A549 (cell line): ENCODE measurements at regions not wholly inside any gene's neighbourhood (a gene's known extent, or its start where the extent isn't known, plus 50 kb on each side); places are given as distances from the start of the nearest gene placed in this dataset.

Experiments
- ATAC-seq, 2 experiments: fragments of 200-7000 bp in 1 of 2; fragments of >200 bp in 1 of 2; cut with Nextera tagmentation in 1 of 2; cut with Tn5 transposase in 1 of 2; 3 replicates each; pipeline versions ENCODE4 v1.8.0 to v1.9.1; 2018 to 2020; ENCODE audit warnings: mild to moderate bottlenecking in 1 of 2, moderate library complexity in 1 of 2
- CTCF ChIA-PET: fragments of 300-600 bp; sonication (Branson Sonifier 250); formaldehyde crosslinking; extraction: SDS; loops from one replicate; lab custom pipeline; 2021; ENCODE audit warnings: antibody characterized with exemption, inconsistent platforms; lab: Yijun Ruan, JAX
- POLR2A ChIA-PET: fragments of 350-600 bp; formaldehyde crosslinking; extraction: SDS; loops from one replicate; lab custom pipeline; 2021; ENCODE audit warnings: antibody characterized with exemption, inconsistent platforms; lab: Yijun Ruan, JAX
- DNase-seq, 2 experiments: peaks; one replicate each; pipeline versions ENCODE4 v3.0.0 to v3.0.0-alpha.2; 2011 to 2016; ENCODE audit warnings: low read depth in 1 of 2, low spot score in 1 of 2
- FAIRE-seq: peaks from 2 replicates; lab custom pipeline; 2011; peaks lifted over from hg19 to GRCh38; lab: Jason Lieb, UNC
- H3K27ac ChIP-seq, 2 experiments: fragments of >200 bp; sonication (Bioruptor Twin); formaldehyde crosslinking; 3 replicates each; pipeline ENCODE4 v1.5.1; 2016 to 2017
- H3K4me1 ChIP-seq: fragments of >200 bp; sonication (Bioruptor Twin); formaldehyde crosslinking; 3 replicates; pipeline ENCODE4 v1.6.1; 2016
- H3K4me2 ChIP-seq: fragments of >200 bp; sonication (Bioruptor Twin); formaldehyde crosslinking; 3 replicates; pipeline ENCODE4 v1.6.1; 2016
- H3K4me3 ChIP-seq: fragments of >200 bp; sonication (Bioruptor Twin); formaldehyde crosslinking; 3 replicates; pipeline ENCODE4 v1.5.1; 2016
- H3K9me3 ChIP-seq: fragments of >200 bp; sonication (Bioruptor Twin); formaldehyde crosslinking; 3 replicates; pipeline ENCODE4 v1.6.1; 2016
- ATOH8 ChIP-seq: fragments of 250-450 bp; sonication (Bioruptor Pico); IDR thresholded peaks from 2 replicates; pipeline ENCODE4 v1.5.0; 2020; ENCODE audit warnings: low read depth, mild to moderate bottlenecking, moderate library complexity
- BHLHE40 ChIP-seq: IDR thresholded peaks from 2 replicates; pipeline ENCODE4 v1.6.1; 2012; ENCODE audit warnings: low read depth, low read length, inconsistent platforms
- CBX8 ChIP-seq: fragments of 200-600 bp; sonication (generic); IDR thresholded peaks from 2 replicates; pipeline ENCODE4 v1.6.1; 2016
- CEBPB ChIP-seq, 2 experiments: fragments of >200 bp in 1 of 2; sonication (Bioruptor Twin) in 1 of 2; formaldehyde crosslinking in 1 of 2; IDR thresholded peaks; 2 replicates each; pipeline ENCODE4 v1.6.1; 2012 to 2016
- CHD4 ChIP-seq: fragments of 200-600 bp; sonication (generic); IDR thresholded peaks from 2 replicates; pipeline ENCODE4 v1.6.1; 2016; ENCODE audit warnings: antibody characterized with exemption, mild to moderate bottlenecking, borderline replicate concordance
- EHMT2 ChIP-seq: fragments of 200-600 bp; sonication (generic); IDR thresholded peaks from 2 replicates; pipeline ENCODE4 v1.6.1; 2016; ENCODE audit warnings: antibody characterized with exemption, low read depth, mild to moderate bottlenecking, moderate library complexity
- ELK1 ChIP-seq: fragments of 150-350 bp; IDR thresholded peaks from 2 replicates; pipeline ENCODE4 v1.6.1; 2014; ENCODE audit warnings: low read depth, mild to moderate bottlenecking, low read length
- EP300 ChIP-seq, 2 experiments: fragments of >200 bp; sonication (Bioruptor Twin); formaldehyde crosslinking; IDR thresholded peaks; 2 replicates in 1 of 2; 3 replicates in 1 of 2; pipeline ENCODE4 v1.6.1; 2016 to 2017
- FOSL2 ChIP-seq, 2 experiments: fragments of 450-650 bp in 1 of 2; fragments of >200 bp in 1 of 2; sonication (Bioruptor Twin) in 1 of 2; formaldehyde crosslinking; IDR thresholded peaks; 2 replicates each; pipeline versions ENCODE4 v1.5.0 to v1.6.1; 2016 to 2020; ENCODE audit warnings: mild to moderate bottlenecking in 1 of 2, moderate library complexity in 1 of 2
- HDAC2 ChIP-seq: fragments of 200-600 bp; sonication (generic); IDR thresholded peaks from 2 replicates; pipeline ENCODE4 v1.6.1; 2016
- HES2 ChIP-seq: fragments of >200 bp; sonication (Bioruptor Twin); formaldehyde crosslinking; IDR thresholded peaks from 2 replicates; pipeline ENCODE4 v1.6.1; 2016
- HEYL ChIP-seq: fragments of 250-450 bp; sonication (Bioruptor Pico); IDR thresholded peaks from 2 replicates; pipeline ENCODE4 v1.8.0; 2021; ENCODE audit warnings: mild to moderate bottlenecking, moderate library complexity
- HOXB5 ChIP-seq: fragments of 250-450 bp; sonication (Bioruptor Pico); IDR thresholded peaks from 2 replicates; pipeline ENCODE4 v1.5.0; 2020; ENCODE audit warnings: mild to moderate bottlenecking, moderate library complexity
- JUN ChIP-seq, 2 experiments: fragments of >200 bp; sonication (Bioruptor Twin); formaldehyde crosslinking; IDR thresholded peaks; 2 replicates in 1 of 2; 3 replicates in 1 of 2; pipeline ENCODE4 v1.6.1; 2016 to 2017
- KDM1A ChIP-seq: fragments of 200-600 bp; sonication (generic); IDR thresholded peaks from 2 replicates; pipeline ENCODE4 v1.6.1; 2016; ENCODE audit warnings: low read depth, mild to moderate bottlenecking
- MAFK ChIP-seq: fragments of 450-650 bp; IDR thresholded peaks from 2 replicates; pipeline ENCODE4 v1.6.1; 2014; ENCODE audit not compliant: partially characterized antibody
- NPAS2 ChIP-seq: fragments of 250-450 bp; sonication (Bioruptor Pico); IDR thresholded peaks from 2 replicates; pipeline ENCODE4 v1.8.0; 2022; ENCODE audit warnings: mild to moderate bottlenecking, moderate library complexity, borderline replicate concordance
- PBX3 ChIP-seq: IDR thresholded peaks from 2 replicates; pipeline ENCODE4 v1.6.1; 2012
- PHF8 ChIP-seq: fragments of 200-600 bp; sonication (generic); IDR thresholded peaks from 2 replicates; pipeline ENCODE4 v1.6.1; 2016; ENCODE audit warnings: low read depth, mild to moderate bottlenecking, antibody characterized with exemption, moderate library complexity, borderline replicate concordance
- RARB ChIP-seq: fragments of 250-450 bp; sonication (Bioruptor Pico); IDR thresholded peaks from 2 replicates; pipeline ENCODE4 v1.8.0; 2021; ENCODE audit warnings: mild to moderate bottlenecking, moderate library complexity
- SMC3 ChIP-seq: fragments of >200 bp; sonication (Bioruptor Twin); formaldehyde crosslinking; IDR thresholded peaks from 3 replicates; pipeline ENCODE4 v1.6.1; 2018; ENCODE audit warnings: inconsistent platforms
- SREBF2 ChIP-seq: fragments of 450-650 bp; IDR thresholded peaks from 2 replicates; pipeline ENCODE4 v1.6.1; 2014; ENCODE audit warnings: mild to moderate bottlenecking, moderate library complexity
- ZSCAN20 ChIP-seq: fragments of 250-450 bp; sonication (Bioruptor Pico); IDR thresholded peaks from 2 replicates; pipeline ENCODE4 v1.8.0; 2022; ENCODE audit warnings: mild to moderate bottlenecking, moderate library complexity
- WGBS: methylation state at CpG from one replicate; pipeline ENCODE4 v1.1.6; 2017; ENCODE audit errors: missing lambda C conversion rate; 5-methylcytosine and 5-hydroxymethylcytosine counted together

GRCh38 chr3:182124187-182124586, 412.5 kb downstream of the SOX2 start:
- POLR2A ChIA-PET, result no interaction called here
- no peak overlapping the region for H3K27ac ChIP-seq
- WGBS, result 93% methylated on average over 3 of the region's 3 CpGs
- no peak overlapping the region for H3K4me3 ChIP-seq
- FAIRE-seq, result no peak
- no peak for DNase-seq
- H3K9me3 ChIP-seq, result no peaks in the 10 kb centered on the region
- no peaks in the 10 kb centered on the region for H3K4me1 ChIP-seq
- CTCF ChIA-PET, result no interaction called here
- H3K4me2 ChIP-seq, result no peak overlapping the region
- ATAC-seq, result no peak
- TF ChIP-seq KDM1A (no peak), PHF8 (no peak), FOSL2 (IDR thresholded peaks at IDR 0.05) (no peak), FOSL2 (CRISPR knock-in tag; IDR thresholded peaks at IDR 0.05) (no peak), CBX8 (no peak), ELK1 (no peak), RARB (no peak), SREBF2 (no peak), NPAS2 (no peak), PBX3 (no peak), CEBPB (IDR thresholded peaks at IDR 0.05) (no peak), CHD4 (no peak), SMC3 (no peak), JUN (IDR thresholded peaks at IDR 0.05) (no peak), HEYL (CRISPR knock-in tag) (no peak), EP300 (IDR thresholded peaks at IDR 0.05) (no peak), EHMT2 (no peak), BHLHE40 (no peak)

- DNase-seq (no peak), FAIRE-seq (no peak), ATAC-seq (no peak)
- ChIA-PET POLR2A (no interaction called here), CTCF (no interaction called here)
- WGBS, result 97% methylated on average over 1 of the region's 1 CpG
- H3K9me3 ChIP-seq, result no peaks in the 10 kb centered on the region
- no peak overlapping the region for H3K4me3 ChIP-seq
- H3K4me1 ChIP-seq, result no peaks in the 10 kb centered on the region
- TF ChIP-seq ATOH8 (CRISPR knock-in tag) (no peak), MAFK (peak; percentile 86)
- no peak overlapping the region for H3K4me2 ChIP-seq
- no peak overlapping the region for H3K27ac ChIP-seq
These were observed 413.0 kb downstream of the SOX2 start for GRCh38 chr3:182124716-182125115.

GRCh38 chr3:182129740-182130139, 418.0 kb downstream of the SOX2 start:
- H3K9me3 ChIP-seq, result no peaks in the 10 kb centered on the region
- ChIA-PET POLR2A (no interaction called here), CTCF (no interaction called here)
- ATAC-seq (no peak), DNase-seq (no peak), FAIRE-seq (no peak)
- WGBS, result 79% methylated on average over 9 of the region's 9 CpGs
- TF ChIP-seq FOSL2 (IDR thresholded peaks at IDR 0.05) (no peak), FOSL2 (CRISPR knock-in tag; IDR thresholded peaks at IDR 0.05) (no peak), HDAC2 (no peak), ZSCAN20 (CRISPR knock-in tag) (no peak), ATOH8 (CRISPR knock-in tag) (no peak), HOXB5 (CRISPR knock-in tag) (no peak), EP300 (IDR thresholded peaks at IDR 0.05) (no peak), HES2 (no peak)
- H3K4me2 ChIP-seq, result no peak overlapping the region
- no peak overlapping the region for H3K27ac ChIP-seq
- H3K4me1 ChIP-seq, result peaks cover 6% of the 10 kb centered on the region; the same call in 2 of the 3 replicates
- no peak overlapping the region for H3K4me3 ChIP-seq
